NCI-H2171 (cell line): ENCODE measurements at regions not wholly inside any gene's neighbourhood (a gene's known extent, or its start where the extent isn't known, plus 50 kb on each side); places are given as distances from the start of the nearest gene placed in this dataset.

Source experiments
- DNase-seq: peaks from one replicate; lab custom pipeline; 2025; lab: John Stamatoyannopoulos, UW

DNA sequence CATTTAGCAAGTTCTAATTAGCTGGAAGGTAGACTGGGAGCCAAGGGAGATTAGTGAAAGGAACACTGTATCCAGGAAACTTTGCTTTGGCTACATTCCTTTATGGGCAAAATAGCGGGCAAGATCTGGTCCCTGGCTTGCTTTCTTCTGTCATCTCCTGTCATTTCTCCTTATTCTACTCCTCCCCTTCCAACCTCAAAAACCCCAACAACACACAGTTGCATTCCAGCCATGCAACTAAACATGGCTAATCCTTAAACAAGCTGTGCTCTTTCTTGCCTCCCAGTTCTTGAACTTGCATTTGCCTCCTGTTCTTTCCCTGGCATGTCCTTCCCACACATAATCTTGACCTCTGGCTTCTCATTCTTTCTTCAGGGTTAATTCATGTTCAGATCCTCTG lies 59.5 kb upstream of the CDCA7L start:
- no peak for DNase-seq

DNA sequence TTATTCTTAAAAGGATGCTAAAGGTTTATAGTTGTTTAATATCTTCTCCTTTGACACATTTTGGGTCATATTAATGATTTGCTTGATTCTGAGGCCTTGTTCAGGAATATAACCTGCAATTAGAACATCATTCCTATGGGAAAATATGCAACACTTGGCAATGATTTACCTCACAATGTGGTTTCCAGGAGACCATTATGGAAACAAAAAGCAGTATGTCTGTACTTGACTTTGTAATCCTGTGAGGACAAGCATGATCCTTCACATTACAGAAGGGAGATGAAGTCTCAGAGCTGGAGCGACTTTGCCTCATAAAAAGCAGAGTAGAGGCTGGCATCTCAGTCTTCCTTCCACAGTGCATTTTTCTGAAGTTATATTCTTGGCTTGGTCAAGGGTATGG lies 57.0 kb upstream of the CDCA7L start:
- DNase-seq: no peak

DNA sequence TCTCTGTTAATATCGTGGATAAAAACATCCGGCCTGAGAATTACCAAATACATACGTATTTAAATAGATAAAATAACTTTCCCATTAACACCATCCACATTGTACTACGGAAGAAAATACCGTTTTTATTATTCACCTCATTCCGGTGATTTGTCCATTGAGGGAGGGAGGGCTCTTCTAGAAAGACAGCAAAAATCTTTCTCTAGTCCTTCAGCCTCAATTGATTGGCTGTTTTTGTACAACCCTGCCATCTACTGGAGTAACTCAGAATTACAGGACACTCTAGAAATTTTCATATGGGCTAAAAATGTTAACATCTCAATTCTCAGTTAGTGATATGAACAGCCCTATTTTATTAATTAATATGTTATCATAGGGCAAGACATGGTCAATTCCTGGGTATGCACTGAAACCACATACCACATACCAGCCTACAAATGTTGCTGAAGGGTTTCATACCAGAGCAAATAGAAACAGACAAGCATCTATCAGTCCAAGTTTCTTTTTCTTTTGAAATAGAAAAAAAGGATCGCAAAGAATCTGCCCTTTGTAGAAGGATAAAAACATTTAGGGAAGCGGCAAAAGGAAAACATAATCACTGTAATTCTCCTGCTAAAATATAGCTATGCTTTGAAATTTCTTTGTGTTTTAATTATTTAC lies 55.8 kb upstream of the CDCA7L start:
- DNase-seq: no peak

DNA sequence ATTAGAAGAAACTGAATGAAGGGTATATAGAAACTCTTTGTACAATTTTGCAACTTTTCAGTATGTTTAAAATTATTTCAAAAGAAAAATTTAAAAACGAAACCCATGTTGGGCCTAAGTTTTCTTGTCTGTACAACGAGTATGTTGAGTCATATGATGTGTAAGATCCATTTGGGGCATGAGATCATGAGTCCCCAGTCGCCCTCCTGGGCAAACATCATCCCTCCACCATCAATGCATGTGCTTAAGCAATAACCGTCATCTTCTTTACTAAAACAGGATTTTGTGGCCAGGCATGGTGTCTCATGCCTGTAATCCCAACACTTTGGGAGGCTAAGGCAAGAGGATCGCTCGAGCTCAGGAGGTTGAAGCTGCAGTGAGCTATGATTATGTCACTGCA lies 54.2 kb upstream of the CDCA7L start:
- DNase-seq: no peak

DNA sequence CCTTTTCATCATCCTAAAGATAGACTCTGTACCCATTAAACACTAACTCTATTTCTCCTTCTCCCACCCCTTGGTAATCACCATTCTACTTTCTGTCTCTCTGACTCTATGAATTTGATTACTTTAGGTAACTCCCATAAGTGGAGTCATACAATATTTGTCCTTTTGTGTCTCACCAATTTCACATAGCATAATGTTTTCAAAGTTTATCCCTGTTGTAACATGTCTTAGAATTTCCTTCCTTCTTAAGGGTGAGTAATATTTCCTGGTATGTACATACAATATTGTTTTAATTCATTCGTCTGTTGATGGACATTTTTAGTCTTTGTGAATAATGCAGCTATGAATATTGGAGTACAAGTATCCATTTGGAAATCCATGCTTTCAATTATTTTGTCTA lies 50.9 kb upstream of the CDCA7L start:
- no peak for DNase-seq
